ENCODE measurements at regions not wholly inside any gene's neighbourhood (a gene's known extent, or its start where the extent isn't known, plus 50 kb on each side); places are given as distances from the start of the nearest gene placed in this dataset.

DNA sequence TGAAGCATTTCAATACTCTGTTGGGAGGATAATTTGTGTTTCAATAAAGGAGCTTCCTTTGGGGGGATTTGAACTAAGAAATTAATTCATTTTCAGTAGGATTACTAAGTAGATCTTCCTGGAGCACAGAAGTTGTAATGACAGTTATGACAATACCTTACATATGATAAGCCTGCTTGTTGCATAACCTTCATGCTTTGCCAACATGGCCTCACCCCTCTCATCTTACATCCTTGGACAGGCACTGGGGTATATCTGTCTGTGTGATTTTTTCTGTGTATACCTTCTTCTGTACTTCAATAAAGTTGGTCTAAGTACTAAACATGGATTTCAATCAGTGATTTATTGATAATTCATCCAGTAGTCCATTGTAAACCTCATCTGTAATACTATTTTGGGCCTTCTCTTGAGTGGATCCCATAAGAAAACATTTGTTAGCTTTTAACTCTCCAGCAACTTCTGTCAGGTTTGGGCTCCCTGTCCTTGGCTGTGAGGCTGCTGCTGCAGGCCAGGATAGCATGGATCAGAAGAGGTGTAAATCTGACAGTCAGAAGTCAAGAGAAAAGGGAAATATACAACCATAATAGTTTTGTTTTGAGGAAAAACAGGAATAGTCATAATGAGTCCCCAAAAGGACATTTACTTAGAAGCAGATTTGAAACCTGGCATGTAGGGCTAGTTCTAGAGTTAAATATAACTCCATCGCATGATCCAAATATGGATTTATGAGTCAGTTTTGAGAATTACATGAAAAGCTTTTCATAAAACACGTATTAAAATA, 422.2 kb downstream of the KLF5 start:
- FAIRE-seq = no peak
- DNase-seq = no peak
- no peaks in the 10 kb centered on the region for H3K4me1 ChIP-seq (ENCODE audit: control insufficient read depth in 3 of 3, insufficient read depth in 2 of 3, low read depth in 1 of 3, low read length in 2 of 3)

GRCh38 chr13:73479856-73480255, 421.1 kb downstream of the KLF5 start:
- FAIRE-seq (no peak), DNase-seq (no peak)
- no peaks in the 10 kb centered on the region for H3K27me3 ChIP-seq (ENCODE audit: control insufficient read depth in 3 of 3, insufficient read depth in 3 of 3, low read length in 3 of 3)
- H3K36me3 ChIP-seq (ENCODE audit: control insufficient read depth in 3 of 3, insufficient read depth in 2 of 3, low read depth in 1 of 3, low read length in 3 of 3) = no peaks in the 10 kb centered on the region
- H3K27ac ChIP-seq (ENCODE audit: low read depth in 1 of 3, low read length in 2 of 3) = no peak overlapping the region
- WGBS, 3 donors = 86 to 94% (median 90%) methylated on average over 1 of the region's 1 CpG
- H3K4me3 ChIP-seq (ENCODE audit: low read depth in 1 of 3, low read length in 3 of 3) = no peak overlapping the region
- H3K9me3 ChIP-seq (ENCODE audit: control insufficient read depth in 2 of 2, insufficient read depth in 1 of 2, low read depth in 1 of 2, low read length in 1 of 2) = no peaks in the 10 kb centered on the region
- no peaks in the 10 kb centered on the region for H3K4me1 ChIP-seq (ENCODE audit: control insufficient read depth in 3 of 3, insufficient read depth in 2 of 3, low read depth in 1 of 3, low read length in 2 of 3)

More for the DNA sequence above, 422.2 kb downstream of the KLF5 start:
- no peak overlapping the region for H3K27ac ChIP-seq (ENCODE audit: low read depth in 1 of 3, low read length in 2 of 3)
- H3K4me3 ChIP-seq (ENCODE audit: low read depth in 1 of 3, low read length in 3 of 3) = no peak overlapping the region
- WGBS, 3 donors = 89 to 93% (median 89%) methylated on average over 2 of the region's 2 CpGs
- no peaks in the 10 kb centered on the region for H3K9me3 ChIP-seq (ENCODE audit: control insufficient read depth in 2 of 2, insufficient read depth in 1 of 2, low read depth in 1 of 2, low read length in 1 of 2)
- no peaks in the 10 kb centered on the region for H3K36me3 ChIP-seq (ENCODE audit: control insufficient read depth in 3 of 3, insufficient read depth in 2 of 3, low read depth in 1 of 3, low read length in 3 of 3)
- H3K27me3 ChIP-seq (ENCODE audit: control insufficient read depth in 3 of 3, insufficient read depth in 3 of 3, low read length in 3 of 3) = no peaks in the 10 kb centered on the region

DNA sequence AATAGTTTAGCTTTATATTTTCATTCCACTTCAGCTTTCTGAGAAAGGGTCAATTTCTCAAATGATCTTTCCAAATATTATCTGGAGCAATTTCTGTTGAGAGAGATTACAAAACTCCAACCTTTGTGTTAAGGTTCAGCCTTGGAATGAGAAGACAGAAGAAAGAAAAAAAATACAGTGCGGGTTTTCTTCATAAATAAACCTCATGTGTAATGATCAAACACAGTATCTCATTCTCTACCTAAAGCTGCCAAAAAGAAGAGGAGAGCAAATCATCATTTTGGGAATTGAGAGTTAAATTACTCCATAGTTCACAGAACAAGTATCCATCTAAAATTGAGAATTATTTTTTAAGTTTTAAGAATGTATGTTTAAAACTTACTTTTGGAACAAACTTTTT, 420.5 kb downstream of the KLF5 start:
- Histone ChIP-seq H3K27me3 (ENCODE audit: control insufficient read depth in 3 of 3, insufficient read depth in 3 of 3, low read length in 3 of 3) (no peaks in the 10 kb centered on the region), H3K4me3 (ENCODE audit: low read depth in 1 of 3, low read length in 3 of 3) (no peak overlapping the region), H3K27ac (ENCODE audit: low read depth in 1 of 3, low read length in 2 of 3) (no peak overlapping the region), H3K36me3 (ENCODE audit: control insufficient read depth in 3 of 3, insufficient read depth in 2 of 3, low read depth in 1 of 3, low read length in 3 of 3) (no peaks in the 10 kb centered on the region), H3K4me1 (ENCODE audit: control insufficient read depth in 3 of 3, insufficient read depth in 2 of 3, low read depth in 1 of 3, low read length in 2 of 3) (no peaks in the 10 kb centered on the region), H3K9me3 (ENCODE audit: control insufficient read depth in 2 of 2, insufficient read depth in 1 of 2, low read depth in 1 of 2, low read length in 1 of 2) (no peaks in the 10 kb centered on the region)
- DNase-seq (no peak), FAIRE-seq (no peak)
- WGBS, 3 donors = 84 to 87% (median 86%) methylated on average over 1 of the region's 1 CpG

DNA sequence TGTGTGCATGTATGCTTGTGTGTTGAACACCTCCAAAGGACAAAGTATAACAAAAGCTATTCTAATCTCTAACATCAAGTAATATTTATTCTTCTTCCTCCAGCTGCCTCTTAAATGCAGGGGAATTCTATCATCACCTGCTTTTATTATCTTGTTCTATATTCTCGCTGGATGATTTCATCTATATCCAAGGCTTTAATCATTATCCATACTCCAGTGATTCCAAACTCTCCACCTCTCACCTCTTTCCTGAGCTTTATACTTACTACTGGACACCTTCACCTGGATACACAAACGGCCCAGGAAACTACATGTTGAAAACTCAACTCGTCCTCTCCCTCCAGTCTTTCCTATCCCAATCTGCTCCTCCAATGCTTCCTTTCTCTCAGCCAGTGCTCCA, 418.6 kb downstream of the KLF5 start:
- FAIRE-seq (no peak), DNase-seq (no peak)
- no peaks in the 10 kb centered on the region for H3K36me3 ChIP-seq (ENCODE audit: control insufficient read depth in 3 of 3, insufficient read depth in 2 of 3, low read depth in 1 of 3, low read length in 3 of 3)
- H3K27me3 ChIP-seq (ENCODE audit: control insufficient read depth in 3 of 3, insufficient read depth in 3 of 3, low read length in 3 of 3) = no peaks in the 10 kb centered on the region
- H3K4me1 ChIP-seq (ENCODE audit: control insufficient read depth in 3 of 3, insufficient read depth in 2 of 3, low read depth in 1 of 3, low read length in 2 of 3) = no peaks in the 10 kb centered on the region
- H3K9me3 ChIP-seq (ENCODE audit: control insufficient read depth in 2 of 2, insufficient read depth in 1 of 2, low read depth in 1 of 2, low read length in 1 of 2) = no peaks in the 10 kb centered on the region
- WGBS, 3 donors = 65 to 74% (median 70%) methylated on average over 3 of the region's 3 CpGs
- H3K4me3 ChIP-seq (ENCODE audit: low read depth in 1 of 3, low read length in 3 of 3) = no peak overlapping the region
- no peak overlapping the region for H3K27ac ChIP-seq (ENCODE audit: low read depth in 1 of 3, low read length in 2 of 3)

- DNase-seq = no peak
Measured at GRCh38 chr13:73473016-73473415, 414.2 kb downstream of the KLF5 start.

DNA sequence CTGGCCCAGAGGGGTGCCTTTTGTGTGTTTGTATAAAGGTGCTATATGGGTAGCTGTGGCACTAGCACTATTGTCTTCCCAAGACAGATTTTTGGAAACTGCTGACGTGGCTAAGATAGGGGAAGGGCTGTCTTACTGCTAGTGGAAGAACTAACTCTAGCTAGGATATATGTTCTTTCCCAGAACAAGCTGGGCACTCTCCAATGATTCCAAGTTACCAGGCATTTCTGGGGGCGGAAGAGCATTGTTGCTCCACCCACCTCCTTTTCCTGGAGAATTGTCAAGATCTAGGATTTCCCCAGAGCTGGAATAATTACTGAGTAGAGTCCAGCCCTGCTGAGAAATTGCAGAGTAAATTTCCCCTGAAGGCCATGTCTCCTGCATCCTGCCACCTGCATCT, 408.3 kb downstream of the KLF5 start:
- FAIRE-seq = no peak

More at GRCh38 chr13:73473016-73473415, 414.2 kb downstream of the KLF5 start:
- H3K27me3 ChIP-seq (ENCODE audit: control insufficient read depth in 3 of 3, insufficient read depth in 3 of 3, low read length in 3 of 3) = no peaks in the 10 kb centered on the region
- no peak for FAIRE-seq
- H3K27ac ChIP-seq (ENCODE audit: low read depth in 1 of 3, low read length in 2 of 3) = no peak overlapping the region
- 67 to 90% (median 81%) methylated on average over 2 of the region's 2 CpGs for WGBS, 3 donors
- no peak overlapping the region for H3K4me3 ChIP-seq (ENCODE audit: low read depth in 1 of 3, low read length in 3 of 3)
- H3K9me3 ChIP-seq (ENCODE audit: control insufficient read depth in 2 of 2, insufficient read depth in 1 of 2, low read depth in 1 of 2, low read length in 1 of 2) = no peaks in the 10 kb centered on the region
- H3K4me1 ChIP-seq (ENCODE audit: control insufficient read depth in 3 of 3, insufficient read depth in 2 of 3, low read depth in 1 of 3, low read length in 2 of 3) = no peaks in the 10 kb centered on the region
- no peaks in the 10 kb centered on the region for H3K36me3 ChIP-seq (ENCODE audit: control insufficient read depth in 3 of 3, insufficient read depth in 2 of 3, low read depth in 1 of 3, low read length in 3 of 3)

DNA sequence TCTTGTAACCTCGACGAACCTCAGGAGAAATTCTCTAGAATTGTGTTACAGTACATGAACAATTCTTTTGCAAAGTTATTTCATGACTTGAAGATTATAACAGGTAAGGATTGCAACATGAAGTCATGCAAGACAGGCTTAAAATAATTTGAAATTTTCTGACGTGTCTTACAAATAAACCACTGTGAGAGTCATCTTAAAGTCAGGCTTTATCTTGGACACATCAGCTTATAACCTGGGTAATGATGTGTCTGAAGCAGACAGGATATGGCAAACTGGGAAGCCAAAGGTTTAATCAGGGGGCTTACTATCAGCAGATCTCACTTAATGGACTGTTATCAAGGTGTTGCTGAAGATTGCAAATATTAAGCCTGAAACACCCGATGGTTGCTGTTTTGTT, 407.8 kb downstream of the KLF5 start:
- no peaks in the 10 kb centered on the region for H3K27me3 ChIP-seq (ENCODE audit: control insufficient read depth in 3 of 3, insufficient read depth in 3 of 3, low read length in 3 of 3)
- no peak overlapping the region for H3K4me3 ChIP-seq (ENCODE audit: low read depth in 1 of 3, low read length in 3 of 3)
- H3K4me1 ChIP-seq (ENCODE audit: control insufficient read depth in 3 of 3, insufficient read depth in 2 of 3, low read depth in 1 of 3, low read length in 2 of 3) = peaks cover 0 to 33% (median 3%) of the 10 kb centered on the region in 3 donors
- DNase-seq (no peak), FAIRE-seq (no peak)
- 60 to 77% (median 69%) methylated on average over 4 of the region's 4 CpGs for WGBS, 3 donors
- no peaks in the 10 kb centered on the region for H3K9me3 ChIP-seq (ENCODE audit: control insufficient read depth in 2 of 2, insufficient read depth in 1 of 2, low read depth in 1 of 2, low read length in 1 of 2)
- H3K36me3 ChIP-seq (ENCODE audit: control insufficient read depth in 3 of 3, insufficient read depth in 2 of 3, low read depth in 1 of 3, low read length in 3 of 3) = no peaks in the 10 kb centered on the region
- H3K27ac ChIP-seq (ENCODE audit: low read depth in 1 of 3, low read length in 2 of 3) = peak overlapping the region in 2 of 3 donors; percentile 76 to 92

More for the DNA sequence above, 408.3 kb downstream of the KLF5 start:
- Histone ChIP-seq H3K9me3 (ENCODE audit: control insufficient read depth in 2 of 2, insufficient read depth in 1 of 2, low read depth in 1 of 2, low read length in 1 of 2) (no peaks in the 10 kb centered on the region), H3K4me3 (ENCODE audit: low read depth in 1 of 3, low read length in 3 of 3) (no peak overlapping the region), H3K36me3 (ENCODE audit: control insufficient read depth in 3 of 3, insufficient read depth in 2 of 3, low read depth in 1 of 3, low read length in 3 of 3) (no peaks in the 10 kb centered on the region), H3K27ac (ENCODE audit: low read depth in 1 of 3, low read length in 2 of 3) (peak overlapping the region in 2 of 3 donors; percentile 30 to 92), H3K27me3 (ENCODE audit: control insufficient read depth in 3 of 3, insufficient read depth in 3 of 3, low read length in 3 of 3) (no peaks in the 10 kb centered on the region), H3K4me1 (ENCODE audit: control insufficient read depth in 3 of 3, insufficient read depth in 2 of 3, low read depth in 1 of 3, low read length in 2 of 3) (peaks cover 0 to 33% (median 3%) of the 10 kb centered on the region in 3 donors)
- WGBS, 3 donors = 72 to 76% (median 74%) methylated on average over 2 of the region's 2 CpGs
- DNase-seq = peak in 1 of 2 donors; percentile 32

- FAIRE-seq (peak; percentile 73), DNase-seq (peak in 1 of 2 donors; percentile 92)
- 10 to 43% (median 13%) methylated on average over 3 of the region's 3 CpGs for WGBS, 3 donors
- Histone ChIP-seq H3K9me3 (ENCODE audit: control insufficient read depth in 2 of 2, insufficient read depth in 1 of 2, low read depth in 1 of 2, low read length in 1 of 2) (no peaks in the 10 kb centered on the region), H3K27me3 (ENCODE audit: control insufficient read depth in 3 of 3, insufficient read depth in 3 of 3, low read length in 3 of 3) (no peaks in the 10 kb centered on the region), H3K27ac (ENCODE audit: low read depth in 1 of 3, low read length in 2 of 3) (peak overlapping the region; percentile 76 to 92 (median 92)), H3K4me3 (ENCODE audit: low read depth in 1 of 3, low read length in 3 of 3) (no peak overlapping the region), H3K4me1 (ENCODE audit: control insufficient read depth in 3 of 3, insufficient read depth in 2 of 3, low read depth in 1 of 3, low read length in 2 of 3) (peaks cover 0 to 33% (median 3%) of the 10 kb centered on the region in 3 donors), H3K36me3 (ENCODE audit: control insufficient read depth in 3 of 3, insufficient read depth in 2 of 3, low read depth in 1 of 3, low read length in 3 of 3) (no peaks in the 10 kb centered on the region)
Measured at GRCh38 chr13:73465617-73465971, 406.8 kb downstream of the KLF5 start.

Data from small intestine (tissue), 7 donors.